Eye (tissue), 1 donor: ENCODE measurements at regions not wholly inside any gene's neighbourhood (a gene's known extent, or its start where the extent isn't known, plus 50 kb on each side); places are given as distances from the start of the nearest gene placed in this dataset.
"Not testable (repeated sequence)": the region's sequence is repeated elsewhere in the genome, so short reads cannot be mapped to it uniquely, and the experiment has no call there.

Source experiments
- DNase-seq: peaks from one replicate; pipeline ENCODE4 v3.0.0-alpha.2; 2015

GRCh38 chr6:158920311-158920905, 79.6 kb downstream of the RSPH3 start:
- no peak for DNase-seq

GRCh38 chr6:158919865-158920264, 80.1 kb downstream of the RSPH3 start:
- no peak for DNase-seq

- no peak for DNase-seq
These were observed 83.4 kb downstream of the RSPH3 start for GRCh38 chr6:158916617-158917016.

GRCh38 chr6:158914923-158915322, 85.1 kb downstream of the RSPH3 start:
- no peak for DNase-seq

- DNase-seq: no peak
These were observed 86.4 kb downstream of the RSPH3 start for GRCh38 chr6:158913580-158913979.

DNA sequence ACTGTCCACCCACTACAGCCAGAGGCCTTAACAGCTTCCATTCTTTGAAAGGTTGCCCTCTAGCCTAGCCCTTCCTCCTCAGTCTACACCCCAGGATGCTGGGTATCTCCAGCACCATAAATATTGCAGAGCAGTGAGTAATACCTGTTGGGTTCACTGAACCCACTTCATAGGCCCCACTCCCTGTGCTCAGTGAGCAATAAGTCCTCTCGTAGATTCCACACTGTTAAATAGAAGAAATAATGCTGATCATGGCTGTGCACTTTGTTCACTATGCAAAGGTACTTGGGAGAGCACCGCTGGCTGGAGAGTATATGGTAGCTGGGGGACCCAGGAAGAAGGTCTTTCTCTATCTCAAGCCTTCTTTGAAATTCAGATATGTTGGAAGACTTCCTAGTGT, 87.3 kb downstream of the RSPH3 start:
- DNase-seq: no peak

DNA sequence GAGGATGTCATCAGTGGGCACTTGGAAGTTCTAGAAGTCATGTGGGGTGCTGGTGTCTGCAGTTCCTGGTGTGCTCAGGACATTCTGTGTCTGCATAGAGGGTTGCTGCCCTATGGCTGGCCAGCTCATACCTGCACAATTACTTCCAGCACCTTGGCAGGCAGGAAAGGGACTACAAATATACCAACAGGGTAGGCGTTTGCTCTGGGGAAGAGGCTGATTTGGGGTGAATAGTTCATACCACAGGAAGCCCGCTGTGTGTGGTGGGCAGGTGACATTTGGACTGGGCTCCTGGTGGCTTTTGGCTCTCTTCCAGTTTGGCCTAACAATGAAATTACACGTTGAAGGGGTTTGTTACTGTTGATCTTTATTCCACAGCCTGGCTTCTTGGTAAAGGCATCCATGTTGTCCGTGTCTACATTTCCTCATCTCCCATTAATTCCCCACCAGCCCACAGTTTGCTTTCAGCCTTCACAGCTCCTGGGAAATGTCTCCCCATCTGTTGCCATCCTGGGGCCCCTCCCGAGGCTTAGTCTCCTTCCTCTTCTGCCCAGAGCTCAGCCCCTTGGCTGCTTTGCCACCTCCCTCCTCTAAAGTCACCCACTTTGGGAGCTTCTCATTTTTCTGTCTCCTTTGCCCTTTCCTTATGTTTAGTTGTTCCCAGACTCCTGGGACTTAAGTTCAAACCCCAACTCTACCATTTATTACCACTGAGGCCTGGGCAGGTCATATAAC, 88.1 kb downstream of the RSPH3 start:
- DNase-seq: no peak

DNA sequence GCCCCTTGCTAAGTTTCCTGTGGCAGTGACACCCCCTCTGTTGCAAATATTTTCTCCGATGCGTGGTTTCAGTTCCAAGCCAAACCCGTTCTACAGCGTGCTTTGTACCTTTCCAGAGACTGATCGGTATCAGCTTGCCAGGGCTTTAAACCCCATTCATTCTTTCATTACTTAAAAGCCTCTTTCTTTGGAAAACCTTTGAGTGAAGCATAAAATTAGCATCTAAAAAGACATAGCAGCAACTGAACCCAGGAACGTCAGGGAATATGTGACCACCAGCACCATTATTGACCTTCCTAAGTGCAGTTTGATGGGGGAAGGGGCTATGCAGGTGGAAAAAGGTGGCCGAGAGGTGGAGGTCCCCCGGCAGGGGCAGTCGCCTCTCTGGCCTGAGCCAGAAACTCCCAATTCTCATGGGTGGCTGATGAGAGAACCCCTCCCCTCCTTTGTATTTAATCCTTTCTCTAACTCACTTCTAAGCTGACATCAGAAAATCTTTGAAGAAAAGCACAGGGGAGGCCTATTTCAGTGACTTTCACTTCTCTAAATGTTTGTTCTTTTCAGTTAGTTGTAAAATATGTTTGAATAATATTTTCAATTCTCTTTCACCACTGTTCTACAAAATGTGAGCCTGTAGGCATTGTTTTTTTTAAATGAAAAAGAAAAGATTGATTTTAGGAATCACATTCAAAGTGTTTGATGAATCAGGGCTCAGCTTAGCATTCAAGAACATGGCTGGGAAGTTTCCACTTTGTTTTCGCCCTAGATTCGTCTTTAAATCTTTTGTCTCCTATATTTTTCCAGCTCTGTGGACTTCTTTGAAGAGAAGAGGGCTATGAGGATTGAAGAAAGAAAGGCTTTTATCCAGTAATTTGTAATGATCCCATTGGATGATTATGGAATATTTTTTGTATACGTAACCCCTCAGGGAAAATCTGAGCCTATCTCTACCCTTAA, 89.2 kb downstream of the RSPH3 start:
- peak; percentile 36 for DNase-seq

DNA sequence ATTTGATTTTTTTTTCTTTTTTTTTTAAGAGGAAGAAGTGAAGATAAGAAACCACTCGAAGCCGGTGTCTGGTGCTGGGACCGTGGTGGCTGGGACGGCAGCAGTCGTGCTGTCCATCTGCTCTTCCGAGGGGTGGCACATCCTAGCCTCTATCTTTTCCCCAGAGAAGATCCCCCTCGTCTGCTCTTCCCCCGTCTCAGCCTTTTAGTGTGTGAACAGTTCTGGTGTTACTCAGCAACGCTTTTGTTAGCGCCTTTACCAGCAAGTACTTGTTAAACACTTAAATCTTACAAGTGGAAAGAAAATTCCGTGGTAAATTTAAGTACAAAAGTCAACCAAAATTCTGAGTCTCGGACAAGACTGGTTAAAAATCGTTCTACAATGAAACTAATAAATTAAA, 90.1 kb downstream of the RSPH3 start:
- DNase-seq: no peak

- DNase-seq: no peak
These were observed 89.4 kb upstream of the EZR start for GRCh38 chr6:158908606-158909005.

DNA sequence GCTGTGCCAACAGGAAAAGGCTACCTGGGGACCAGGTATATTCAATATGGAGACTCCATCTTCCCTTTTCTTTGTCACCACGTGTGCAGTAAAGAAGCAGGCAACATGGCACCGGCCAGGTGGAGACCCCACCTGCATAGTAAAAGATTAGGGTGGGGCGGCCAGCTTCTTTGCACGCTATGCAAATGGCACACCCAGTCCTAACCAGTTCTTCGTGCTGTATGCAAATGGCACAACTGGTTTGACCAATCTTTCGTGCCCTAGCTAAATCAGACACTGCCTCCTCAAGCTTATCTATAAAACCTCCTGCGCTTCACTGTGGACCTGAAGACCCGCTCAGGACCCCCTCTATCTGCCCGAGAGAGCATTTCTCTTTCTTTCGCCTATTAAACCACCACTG, 88.8 kb upstream of the EZR start:
- DNase-seq: no peak

GRCh38 chr6:158906926-158907325, 87.8 kb upstream of the EZR start:
- no peak for DNase-seq

- DNase-seq: no peak
These were observed 86.1 kb upstream of the EZR start for GRCh38 chr6:158905277-158905676.

DNA sequence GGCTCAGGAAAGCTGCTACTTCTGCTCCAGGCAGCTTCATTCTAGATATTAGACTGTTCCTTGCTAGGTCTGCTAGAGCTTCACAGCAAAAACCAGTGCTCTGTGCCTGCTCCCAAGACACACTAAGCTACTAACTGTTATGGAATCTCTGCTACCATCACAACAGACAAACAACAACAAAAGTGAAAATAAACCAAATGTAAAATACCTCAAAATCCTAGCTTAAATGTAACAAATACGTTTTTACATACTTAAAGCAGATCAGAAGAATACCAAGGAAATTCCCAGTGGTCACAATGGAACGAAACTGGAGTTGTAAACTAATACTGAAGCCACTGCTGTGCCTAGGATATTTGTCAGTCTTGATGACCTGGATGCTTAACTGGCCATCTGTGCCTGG, 84.6 kb upstream of the EZR start:
- no peak for DNase-seq

- DNase-seq: no peak
These were observed 81.6 kb upstream of the EZR start for GRCh38 chr6:158900663-158901312.

DNA sequence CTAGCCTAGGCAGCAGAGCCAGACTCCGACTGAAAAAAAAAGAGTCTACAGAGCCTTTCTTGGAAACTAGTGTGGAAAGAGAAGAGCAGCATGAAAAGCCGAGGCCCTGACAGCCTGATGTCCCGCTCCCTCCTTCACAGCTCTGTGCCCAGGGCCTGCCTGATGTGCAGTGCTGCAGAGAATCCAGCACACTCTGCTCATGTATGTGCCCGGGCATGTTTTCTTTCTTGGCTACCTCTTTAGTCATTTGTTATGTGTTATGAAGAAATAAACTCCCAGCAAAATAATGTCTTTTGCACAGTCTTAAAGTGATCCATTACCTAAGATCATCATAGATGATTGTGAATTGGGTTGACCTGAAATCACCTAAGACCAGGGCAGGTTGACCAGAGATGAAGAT, 78.1 kb upstream of the EZR start:
- DNase-seq: no peak

GRCh38 chr6:158895661-158896060, 76.5 kb upstream of the EZR start:
- no peak for DNase-seq

DNA sequence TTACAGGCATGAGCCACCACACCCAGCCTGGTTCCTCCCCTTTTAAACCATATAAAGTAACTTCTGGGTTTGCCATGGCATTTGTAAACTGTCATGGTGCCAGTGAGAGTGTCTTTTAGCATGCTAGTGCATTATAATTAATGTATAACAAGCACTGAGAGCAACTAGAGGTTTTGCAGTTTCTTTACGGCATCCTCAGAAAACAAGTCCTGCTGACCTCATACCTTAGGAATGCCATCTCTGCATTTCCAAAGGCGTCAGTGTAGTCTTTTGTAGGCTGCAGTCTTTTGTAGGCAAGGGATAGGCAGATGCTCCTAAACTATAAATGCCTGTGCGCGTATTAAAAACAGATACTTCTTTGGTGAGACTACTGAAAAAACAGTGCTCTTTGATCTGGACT, 75.0 kb upstream of the EZR start:
- DNase-seq: peak; percentile 83

GRCh38 chr6:158892266-158892665, 73.1 kb upstream of the EZR start:
- no peak for DNase-seq

DNA sequence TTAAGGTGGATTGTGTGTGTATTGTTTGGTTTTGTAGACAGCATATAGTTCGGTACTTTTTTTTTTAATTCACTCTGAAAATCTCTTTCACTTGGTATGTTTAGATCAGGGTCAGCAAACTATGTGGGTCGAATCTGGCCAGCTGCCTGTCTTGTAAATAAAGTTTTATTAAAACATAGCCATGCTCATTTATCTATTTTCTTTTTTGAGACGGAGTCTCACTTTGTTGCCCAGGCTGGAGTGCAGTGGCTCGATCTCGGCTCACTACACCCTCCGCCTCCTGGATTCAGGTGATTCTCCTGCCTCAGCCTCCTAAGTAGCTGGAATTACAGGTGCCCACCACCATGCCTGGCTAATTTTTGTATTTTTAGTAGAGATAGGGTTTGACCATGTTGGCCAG, 72.4 kb upstream of the EZR start:
- DNase-seq: not testable (repeated sequence)

GRCh38 chr6:158888171-158888570, 69.0 kb upstream of the EZR start:
- not testable (repeated sequence) for DNase-seq

- not testable (repeated sequence) for DNase-seq
These were observed 67.3 kb upstream of the EZR start for GRCh38 chr6:158886346-158886977.

DNA sequence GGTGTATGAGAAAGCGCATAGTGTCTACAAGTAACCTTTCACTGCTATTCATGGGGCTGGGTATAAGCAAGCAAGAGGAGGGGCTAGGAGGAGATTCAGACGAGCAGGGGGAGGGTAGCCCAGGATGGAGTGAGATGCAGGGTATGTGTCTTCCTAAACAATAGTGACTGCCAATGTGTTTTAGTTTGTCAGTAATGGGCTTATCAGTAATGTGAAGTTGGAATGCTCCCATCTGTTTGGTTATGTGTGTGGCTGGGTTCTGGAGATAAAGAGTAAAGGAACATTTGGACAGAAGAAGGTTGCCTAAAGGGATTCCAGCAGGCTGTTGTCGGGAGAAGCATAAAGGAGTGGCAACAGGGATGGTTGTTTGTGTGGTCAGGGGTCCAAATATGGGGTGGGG, 62.7 kb upstream of the EZR start:
- not testable (repeated sequence) for DNase-seq
